Muscle layer of duodenum (tissue), 2 donors: ENCODE measurements at regions not wholly inside any gene's neighbourhood (a gene's known extent, or its start where the extent isn't known, plus 50 kb on each side); places are given as distances from the start of the nearest gene placed in this dataset.
"Not testable (repeated sequence)": the region's sequence is repeated elsewhere in the genome, so short reads cannot be mapped to it uniquely, and the experiment has no call there.

ENCODE experiments used
- H3K27ac ChIP-seq: one replicate; pipeline ENCODE4 v1.7.0; 2013; ENCODE audit warnings: mild to moderate bottlenecking, low read length
- H3K27me3 ChIP-seq: one replicate; pipeline ENCODE4 v1.7.0; 2013; ENCODE audit warnings: low read depth, mild to moderate bottlenecking, control low read depth, low read length
- H3K36me3 ChIP-seq, 2 donors: one replicate each; pipeline ENCODE4 v1.7.0; 2013; ENCODE audit warnings: low read length in 2 of 2, control low read depth in 1 of 2, mild to moderate bottlenecking in 1 of 2; ENCODE audit not compliant: insufficient read depth in 2 of 2, control insufficient read depth in 1 of 2
- H3K4me1 ChIP-seq, 2 donors: one replicate each; pipeline ENCODE4 v1.7.0; 2013; ENCODE audit warnings: low read length in 2 of 2, mild to moderate bottlenecking in 2 of 2, control low read depth in 1 of 2, moderate library complexity in 1 of 2; ENCODE audit not compliant: insufficient read depth in 2 of 2, control insufficient read depth in 1 of 2
- H3K4me3 ChIP-seq, 2 donors: one replicate each; pipeline ENCODE4 v1.7.0; 2013; ENCODE audit warnings: low read length in 2 of 2, low read depth in 1 of 2, mild to moderate bottlenecking in 1 of 2
- H3K9me3 ChIP-seq, 2 donors: one replicate each; pipeline ENCODE4 v1.7.0; 2013; ENCODE audit warnings: low read length in 2 of 2, control low read depth in 1 of 2, mild to moderate bottlenecking in 1 of 2; ENCODE audit not compliant: control insufficient read depth in 1 of 2
- donor health status: healthy.

DNA sequence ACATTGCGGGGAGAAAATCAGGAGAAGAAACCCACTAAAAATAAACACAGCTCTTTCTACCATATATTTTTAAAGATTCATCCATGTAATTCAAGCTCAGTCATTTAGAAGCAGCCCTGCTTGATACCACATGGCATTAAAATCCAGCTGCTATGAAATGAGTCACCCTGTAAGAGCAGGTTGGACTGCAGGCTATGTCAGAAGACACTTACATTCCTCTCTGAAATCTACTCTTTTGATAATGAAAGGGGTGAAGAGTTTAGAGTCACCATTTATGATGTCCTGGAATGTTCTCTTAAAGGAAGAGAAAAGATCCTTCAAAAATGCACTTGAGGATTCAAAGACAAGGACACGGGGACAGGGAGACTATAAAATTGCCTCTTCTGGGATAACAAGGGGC, 100.6 kb upstream of the APCDD1 start:
- Histone ChIP-seq H3K27ac (no peak overlapping the region), H3K36me3 (no peaks in the 10 kb centered on the region), H3K27me3 (no peaks in the 10 kb centered on the region), H3K9me3 (no peaks in the 10 kb centered on the region), H3K4me1 (peaks cover 7 to 10% of the 10 kb centered on the region in 2 donors), H3K4me3 (no peak overlapping the region)

DNA sequence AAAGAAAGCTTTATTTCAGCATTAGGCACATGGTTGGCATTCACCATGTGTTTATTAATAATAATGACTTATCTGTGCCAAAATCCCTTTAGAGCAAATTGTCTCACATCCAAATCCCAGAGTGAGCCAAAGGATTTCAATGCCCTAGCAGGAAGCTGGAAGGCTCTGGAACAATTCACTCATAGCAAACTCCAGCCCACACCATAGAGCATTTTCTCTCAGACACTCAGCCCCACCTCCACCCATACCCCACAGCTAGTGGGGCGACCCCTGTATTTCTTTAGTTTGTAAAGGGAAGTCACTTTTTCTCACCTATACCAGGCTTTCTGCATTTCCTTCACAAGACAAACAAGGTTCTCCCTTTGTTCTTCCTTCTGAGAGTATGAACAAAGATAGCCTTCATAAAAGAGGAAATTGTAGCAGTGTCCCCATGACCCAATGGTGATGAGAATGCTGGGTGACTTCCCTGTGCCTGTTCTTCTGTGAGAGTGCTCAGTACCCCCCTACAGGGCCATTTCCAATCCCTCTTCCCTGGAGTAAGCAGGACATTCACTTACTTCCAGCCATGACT, 100.1 kb upstream of the APCDD1 start:
- H3K4me1 ChIP-seq: peaks cover 7 to 10% of the 10 kb centered on the region in 2 donors
- H3K4me3 ChIP-seq: no peak overlapping the region
- no peaks in the 10 kb centered on the region for H3K9me3 ChIP-seq
- H3K36me3 ChIP-seq: no peaks in the 10 kb centered on the region
- no peak overlapping the region for H3K27ac ChIP-seq
- no peaks in the 10 kb centered on the region for H3K27me3 ChIP-seq

DNA sequence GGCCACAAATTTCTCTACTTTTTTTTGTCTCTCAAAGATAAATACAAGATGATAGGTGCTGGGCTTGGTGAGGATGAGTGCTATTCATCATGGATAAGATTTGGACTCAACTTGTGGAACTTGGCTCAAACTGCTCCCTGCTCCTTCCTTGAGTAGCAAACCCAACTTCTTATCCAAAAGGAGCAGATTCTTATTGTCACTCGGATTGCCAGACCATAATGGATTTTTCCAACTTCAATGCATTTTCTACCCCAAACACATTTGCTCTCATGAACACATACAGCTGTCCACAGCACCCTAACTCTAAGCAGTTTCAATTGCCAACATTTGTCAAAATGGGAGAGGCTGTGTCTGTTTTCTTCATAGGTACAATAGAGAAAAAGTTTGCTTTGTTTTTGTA, 99.5 kb upstream of the APCDD1 start:
- Histone ChIP-seq H3K4me1 (peaks cover 7 to 10% of the 10 kb centered on the region in 2 donors), H3K27me3 (no peaks in the 10 kb centered on the region), H3K9me3 (no peaks in the 10 kb centered on the region), H3K27ac (no peak overlapping the region), H3K4me3 (no peak overlapping the region), H3K36me3 (no peaks in the 10 kb centered on the region)

DNA sequence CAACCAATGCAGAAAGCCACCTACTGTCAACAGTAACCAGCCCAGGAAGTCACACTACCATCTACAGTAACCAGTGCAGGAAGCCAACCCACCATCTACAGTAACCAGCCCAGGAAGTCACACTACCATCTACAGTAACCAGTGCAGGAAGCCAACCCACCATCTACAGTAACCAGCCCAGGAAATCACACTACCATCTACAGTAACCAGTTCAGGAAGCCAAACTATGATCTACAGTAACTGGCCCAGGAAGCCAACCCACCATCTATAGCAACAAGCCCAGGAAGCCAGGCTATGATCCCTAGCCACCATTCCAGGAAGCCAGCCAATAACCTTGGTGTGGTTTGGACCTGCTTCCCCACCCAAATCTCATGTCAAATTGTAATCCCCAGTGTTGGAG, 97.4 kb upstream of the APCDD1 start:
- H3K27ac ChIP-seq, H3K4me1 ChIP-seq, H3K36me3 ChIP-seq, H3K9me3 ChIP-seq, H3K27me3 ChIP-seq, H3K4me3 ChIP-seq: not testable (repeated sequence)

DNA sequence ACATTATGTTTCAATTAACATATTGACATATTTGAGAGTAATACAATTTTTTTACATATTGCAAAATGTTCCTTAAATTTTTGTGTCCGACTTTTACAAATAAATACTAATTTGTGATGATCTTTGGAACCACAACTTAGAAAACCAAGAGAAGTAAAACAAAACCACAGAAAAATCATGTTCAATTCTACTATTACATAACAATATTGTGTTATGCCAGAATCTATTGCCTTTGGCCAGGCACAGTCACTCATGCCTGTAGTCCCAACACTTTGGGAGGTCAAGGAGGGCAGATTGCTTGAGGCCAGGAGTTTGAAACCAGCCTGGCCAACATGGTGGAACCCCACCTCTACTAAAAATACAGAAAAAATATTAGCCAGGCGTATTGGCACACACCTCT, 92.8 kb upstream of the APCDD1 start:
- no peaks in the 10 kb centered on the region for H3K36me3 ChIP-seq
- no peaks in the 10 kb centered on the region for H3K27me3 ChIP-seq
- H3K4me3 ChIP-seq: no peak overlapping the region
- no peaks in the 10 kb centered on the region for H3K9me3 ChIP-seq
- H3K4me1 ChIP-seq: no peaks in the 10 kb centered on the region
- H3K27ac ChIP-seq: no peak overlapping the region

DNA sequence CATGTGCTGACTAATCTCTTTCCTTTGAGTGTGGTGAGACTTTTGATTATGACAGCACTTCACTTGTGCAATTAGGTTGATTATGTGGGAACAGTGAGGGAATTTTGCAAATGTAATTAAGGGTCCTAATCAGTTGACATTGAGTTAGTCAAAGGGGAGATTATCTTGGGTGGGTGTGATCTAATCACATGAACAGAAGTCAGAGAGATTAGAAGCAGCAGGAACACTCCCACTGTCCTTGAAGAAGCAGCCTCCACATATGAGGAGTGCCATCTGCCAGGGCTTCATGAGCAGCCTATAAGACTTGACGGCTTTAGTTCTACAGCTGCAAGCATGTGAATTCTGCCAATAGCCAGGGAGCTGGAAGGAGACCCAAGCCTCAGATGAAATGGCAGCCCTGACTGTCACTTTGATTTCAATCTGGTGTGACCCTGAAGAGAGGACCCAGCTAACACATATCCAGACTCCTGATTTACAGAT, 89.4 kb upstream of the APCDD1 start:
- H3K27ac ChIP-seq: no peak overlapping the region
- H3K4me3 ChIP-seq: no peak overlapping the region
- no peaks in the 10 kb centered on the region for H3K9me3 ChIP-seq
- H3K27me3 ChIP-seq: no peaks in the 10 kb centered on the region
- no peaks in the 10 kb centered on the region for H3K36me3 ChIP-seq
- no peaks in the 10 kb centered on the region for H3K4me1 ChIP-seq

DNA sequence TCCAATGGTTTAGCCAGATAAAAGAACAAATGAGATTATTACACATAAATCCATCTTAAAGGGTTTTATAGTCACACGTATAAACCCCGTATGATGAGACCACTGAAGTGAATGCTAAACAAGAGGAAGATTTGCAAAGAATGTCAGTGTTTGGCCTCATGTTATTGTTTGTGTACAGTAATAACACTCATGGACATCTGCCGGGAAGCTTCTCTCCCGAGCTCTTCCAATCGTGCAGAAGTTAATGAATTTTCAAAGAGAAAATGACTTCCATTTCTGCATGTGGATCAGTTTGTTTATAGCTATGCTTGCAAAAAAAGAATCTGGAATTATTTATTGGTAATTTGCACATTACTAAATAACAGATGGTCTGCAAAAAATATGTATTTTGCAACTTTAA, 88.5 kb upstream of the APCDD1 start:
- no peaks in the 10 kb centered on the region for H3K9me3 ChIP-seq
- no peak overlapping the region for H3K27ac ChIP-seq
- H3K4me1 ChIP-seq: no peaks in the 10 kb centered on the region
- no peak overlapping the region for H3K4me3 ChIP-seq
- no peaks in the 10 kb centered on the region for H3K27me3 ChIP-seq
- no peaks in the 10 kb centered on the region for H3K36me3 ChIP-seq

DNA sequence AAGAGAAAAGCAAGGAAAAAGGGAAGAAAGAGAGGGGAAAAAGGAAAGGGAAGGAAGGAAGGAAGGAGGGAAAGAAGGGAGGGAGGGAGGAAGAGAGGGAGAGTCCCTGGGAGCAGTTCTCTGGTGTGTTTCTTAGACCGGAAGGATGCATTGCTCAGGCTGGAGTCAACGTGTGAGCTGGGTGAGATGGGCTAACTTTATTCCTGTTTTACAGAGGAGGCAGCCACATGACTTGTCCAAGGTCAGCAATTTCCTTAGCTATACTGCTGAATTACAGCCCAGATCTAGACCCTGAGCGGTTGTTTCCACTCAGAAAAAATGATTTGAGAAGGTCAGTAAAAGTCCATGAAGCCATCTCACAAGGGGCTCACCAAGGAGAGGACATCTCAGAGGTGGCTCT, 86.6 kb upstream of the APCDD1 start:
- no peaks in the 10 kb centered on the region for H3K9me3 ChIP-seq
- H3K4me3 ChIP-seq: no peak overlapping the region
- H3K27ac ChIP-seq: no peak overlapping the region
- no peaks in the 10 kb centered on the region for H3K4me1 ChIP-seq
- H3K36me3 ChIP-seq: no peaks in the 10 kb centered on the region
- H3K27me3 ChIP-seq: no peaks in the 10 kb centered on the region

DNA sequence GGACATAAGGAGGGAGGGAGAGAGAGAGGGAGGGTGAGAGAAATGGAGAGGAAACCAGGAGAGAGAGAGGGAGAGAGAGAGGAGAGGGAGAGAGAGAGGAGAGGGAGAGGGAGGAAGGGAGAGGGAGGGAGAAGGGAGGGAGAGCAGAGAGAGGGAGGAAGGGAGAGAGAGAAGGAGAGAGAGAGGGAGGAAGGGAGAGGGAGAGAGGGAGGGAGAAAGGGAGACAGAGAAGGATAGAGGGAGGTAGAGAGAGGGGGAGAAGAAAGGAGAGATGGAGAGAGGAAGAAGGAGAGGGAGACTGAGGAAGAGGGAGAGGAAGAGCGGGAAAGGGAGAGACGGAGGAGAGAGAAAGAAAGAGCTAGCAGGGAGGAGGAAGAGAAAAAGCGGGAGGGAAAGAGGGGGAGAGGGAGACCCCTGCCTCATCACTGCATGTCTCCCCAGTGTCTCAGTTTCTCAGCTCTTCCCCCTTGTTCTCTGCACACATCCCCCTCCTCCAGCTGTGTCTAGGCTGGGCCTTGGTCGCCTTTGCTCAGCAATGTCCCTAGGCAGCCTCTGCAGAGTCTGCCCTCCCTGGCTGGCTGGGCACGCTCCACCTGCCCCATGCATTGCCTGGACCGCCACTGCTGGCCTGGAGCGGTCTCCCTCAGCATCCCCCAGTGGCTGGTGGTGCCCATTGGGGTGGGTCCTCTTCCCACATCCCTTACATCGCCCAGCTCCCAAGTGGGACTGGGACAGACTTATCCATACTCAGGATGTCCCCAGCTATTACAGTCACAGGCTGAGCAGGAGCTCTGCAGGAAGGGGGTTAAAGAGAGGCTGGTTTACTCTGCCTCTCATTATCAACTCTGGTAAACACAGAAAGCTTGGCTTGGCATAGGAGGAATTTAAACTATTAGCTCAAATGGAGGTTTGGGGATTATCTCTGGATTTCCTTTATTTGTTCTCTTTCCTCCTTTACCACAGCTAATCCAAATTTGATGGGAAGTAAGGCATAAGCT, 85.7 kb upstream of the APCDD1 start:
- Histone ChIP-seq H3K9me3 (no peaks in the 10 kb centered on the region), H3K4me3 (no peak overlapping the region), H3K27ac (no peak overlapping the region), H3K4me1 (no peaks in the 10 kb centered on the region), H3K27me3 (no peaks in the 10 kb centered on the region), H3K36me3 (no peaks in the 10 kb centered on the region)

DNA sequence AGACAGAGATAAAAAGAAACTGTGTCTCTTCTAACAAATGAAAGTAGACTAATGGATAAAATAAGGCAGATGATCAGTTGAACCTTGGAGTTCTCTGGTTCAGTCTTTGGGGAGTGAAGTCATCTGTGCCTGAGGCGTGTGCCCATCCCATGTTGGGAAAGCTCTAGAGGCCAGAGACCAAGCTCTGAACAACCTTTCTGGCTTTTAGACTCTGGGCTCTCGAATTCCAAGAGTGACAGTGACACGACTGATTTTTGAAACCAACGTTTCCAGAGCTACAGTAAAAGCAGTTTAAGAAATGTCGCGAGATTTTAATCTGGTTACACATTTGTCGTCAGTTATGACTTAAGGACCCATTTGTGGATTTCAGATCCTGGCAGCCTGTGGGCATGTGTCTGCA, 83.7 kb upstream of the APCDD1 start:
- H3K4me3 ChIP-seq: no peak overlapping the region
- no peaks in the 10 kb centered on the region for H3K9me3 ChIP-seq
- H3K36me3 ChIP-seq: no peaks in the 10 kb centered on the region
- no peak overlapping the region for H3K27ac ChIP-seq
- no peaks in the 10 kb centered on the region for H3K4me1 ChIP-seq
- H3K27me3 ChIP-seq: no peaks in the 10 kb centered on the region

DNA sequence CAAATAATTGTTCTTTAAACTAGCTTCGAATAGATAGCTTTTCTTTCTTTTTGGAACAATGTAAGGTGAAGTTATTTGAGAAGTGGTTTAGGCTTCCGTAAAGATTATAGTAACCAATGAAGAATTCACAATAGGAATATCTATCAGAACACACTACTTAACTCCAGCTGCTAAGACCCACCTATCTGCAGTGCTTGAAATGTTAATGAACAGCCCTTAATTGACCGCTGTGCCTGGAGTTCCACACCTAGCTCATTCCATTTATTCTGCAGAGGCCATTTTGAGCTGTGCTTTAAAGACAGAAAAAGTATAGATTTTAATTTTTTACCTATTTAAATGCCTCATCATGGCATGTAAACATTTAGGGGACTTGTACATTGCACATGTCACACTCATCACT, 83.3 kb upstream of the APCDD1 start:
- Histone ChIP-seq H3K27me3 (no peaks in the 10 kb centered on the region), H3K27ac (no peak overlapping the region), H3K36me3 (no peaks in the 10 kb centered on the region), H3K4me1 (no peaks in the 10 kb centered on the region), H3K9me3 (no peaks in the 10 kb centered on the region), H3K4me3 (no peak overlapping the region)
